ENCODE measurements at regions not wholly inside any gene's neighbourhood (a gene's known extent, or its start where the extent isn't known, plus 50 kb on each side); places are given as distances from the start of the nearest gene placed in this dataset.

DNA sequence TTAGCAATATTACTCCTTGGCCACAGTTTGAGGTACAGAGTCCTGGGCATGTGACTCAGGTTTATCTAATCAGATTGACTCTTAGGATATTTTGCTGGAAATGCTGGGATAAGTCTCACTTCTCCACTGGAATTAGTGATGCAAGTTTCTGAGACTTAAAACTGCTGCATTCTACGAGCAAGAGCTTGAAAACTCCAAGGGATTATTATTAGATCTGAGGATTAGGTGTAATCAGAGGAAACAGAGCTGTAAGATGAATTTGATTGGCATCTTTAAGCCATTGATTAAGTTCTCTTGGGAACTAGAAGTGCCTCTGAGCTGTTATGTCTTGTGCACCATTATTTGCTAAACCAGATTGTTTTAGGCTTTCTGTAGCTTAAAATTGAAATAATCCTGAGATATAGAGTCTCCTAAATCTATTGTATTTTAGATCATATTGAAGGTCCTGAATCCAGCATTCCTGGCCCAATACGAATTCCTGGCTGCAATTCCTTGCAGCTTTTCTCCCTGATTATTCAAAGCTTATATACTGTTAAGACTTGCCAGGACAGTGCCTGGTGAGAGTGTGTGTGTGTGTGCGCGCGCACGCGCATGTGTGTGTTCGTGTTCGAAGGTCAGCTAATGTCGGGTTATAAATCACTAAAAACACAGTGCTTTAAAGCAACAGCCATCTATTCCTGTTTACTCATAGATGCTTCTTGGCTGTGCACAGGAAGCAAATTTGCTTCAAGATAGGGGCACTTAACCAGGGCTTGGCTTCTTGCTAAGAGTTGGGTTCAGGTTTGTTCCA, 735.1 kb downstream of the STIM2 start:
- WGBS, 2 donors = 39 to 50% methylated on average over 10 of the region's 10 CpGs
- no peak overlapping the region for H3K4me3 ChIP-seq (ENCODE audit: low read depth, poor library complexity, severe bottlenecking)
- DNase-seq (ENCODE audit: low spot score in 2 of 2) = no peak
- intact Hi-C loops (cut with DNase I; ENCODE audit: low total_unique reads) = no loop called here
- no peak for TF ChIP-seq POLR2A (IDR thresholded peaks at IDR 0.05)
- TF ChIP-seq CTCF (IDR thresholded peaks at IDR 0.05) = no peak

- TF ChIP-seq POLR2A (IDR thresholded peaks at IDR 0.05) (no peak), CTCF (IDR thresholded peaks at IDR 0.05) (no peak)
- intact Hi-C loops (cut with DNase I; ENCODE audit: low total_unique reads) = no loop called here
- no peak for DNase-seq (ENCODE audit: low spot score in 2 of 2)
- H3K4me3 ChIP-seq (ENCODE audit: low read depth, poor library complexity, severe bottlenecking) = no peak overlapping the region
Observed at GRCh38 chr4:27602172-27602571, 741.5 kb downstream of the STIM2 start.

GRCh38 chr4:27604692-27605091, 744.1 kb downstream of the STIM2 start:
- DNase-seq (ENCODE audit: low spot score in 2 of 2) = no peak
- H3K4me3 ChIP-seq (ENCODE audit: low read depth, poor library complexity, severe bottlenecking) = no peak overlapping the region
- TF ChIP-seq POLR2A (IDR thresholded peaks at IDR 0.05) = no peak
- TF ChIP-seq CTCF (IDR thresholded peaks at IDR 0.05) = no peak
- WGBS, 2 donors = 80 to 81% methylated on average over 3 of the region's 3 CpGs
- intact Hi-C loops (cut with DNase I; ENCODE audit: low total_unique reads) = no loop called here

GRCh38 chr4:27616166-27616565, 755.5 kb downstream of the STIM2 start:
- TF ChIP-seq POLR2A (IDR thresholded peaks at IDR 0.05) = no peak
- TF ChIP-seq CTCF (IDR thresholded peaks at IDR 0.05) = no peak
- no peak for DNase-seq (ENCODE audit: low spot score in 2 of 2)
- H3K4me3 ChIP-seq (ENCODE audit: low read depth, poor library complexity, severe bottlenecking) = no peak overlapping the region
- intact Hi-C loops (cut with DNase I; ENCODE audit: low total_unique reads) = no loop called here

GRCh38 chr4:27619435-27619834, 758.8 kb downstream of the STIM2 start:
- H3K4me3 ChIP-seq (ENCODE audit: low read depth, poor library complexity, severe bottlenecking) = no peak overlapping the region
- DNase-seq (ENCODE audit: low spot score in 2 of 2) = no peak
- intact Hi-C loops (cut with DNase I; ENCODE audit: low total_unique reads) = no loop called here
- TF ChIP-seq POLR2A (IDR thresholded peaks at IDR 0.05) (no peak), CTCF (IDR thresholded peaks at IDR 0.05) (no peak)

- H3K4me3 ChIP-seq (ENCODE audit: low read depth, poor library complexity, severe bottlenecking) = no peak overlapping the region
- TF ChIP-seq CTCF (IDR thresholded peaks at IDR 0.05) (no peak), POLR2A (IDR thresholded peaks at IDR 0.05) (no peak)
- DNase-seq (ENCODE audit: low spot score in 2 of 2) = no peak
- intact Hi-C loops (cut with DNase I; ENCODE audit: low total_unique reads) = no loop called here
Observed at GRCh38 chr4:27620886-27621285, 760.2 kb downstream of the STIM2 start.

Data from lower leg skin (tissue), 4 donors.